ENCODE measurements at regions not wholly inside any gene's neighbourhood (a gene's known extent, or its start where the extent isn't known, plus 50 kb on each side); places are given as distances from the start of the nearest gene placed in this dataset.
"Not testable (repeated sequence)": the region's sequence is repeated elsewhere in the genome, so short reads cannot be mapped to it uniquely, and the experiment has no call there.

GRCh38 chr4:106774055-106774454 lies 262.1 kb downstream of the DKK2 start:
- TF ChIP-seq, protein P1, sequence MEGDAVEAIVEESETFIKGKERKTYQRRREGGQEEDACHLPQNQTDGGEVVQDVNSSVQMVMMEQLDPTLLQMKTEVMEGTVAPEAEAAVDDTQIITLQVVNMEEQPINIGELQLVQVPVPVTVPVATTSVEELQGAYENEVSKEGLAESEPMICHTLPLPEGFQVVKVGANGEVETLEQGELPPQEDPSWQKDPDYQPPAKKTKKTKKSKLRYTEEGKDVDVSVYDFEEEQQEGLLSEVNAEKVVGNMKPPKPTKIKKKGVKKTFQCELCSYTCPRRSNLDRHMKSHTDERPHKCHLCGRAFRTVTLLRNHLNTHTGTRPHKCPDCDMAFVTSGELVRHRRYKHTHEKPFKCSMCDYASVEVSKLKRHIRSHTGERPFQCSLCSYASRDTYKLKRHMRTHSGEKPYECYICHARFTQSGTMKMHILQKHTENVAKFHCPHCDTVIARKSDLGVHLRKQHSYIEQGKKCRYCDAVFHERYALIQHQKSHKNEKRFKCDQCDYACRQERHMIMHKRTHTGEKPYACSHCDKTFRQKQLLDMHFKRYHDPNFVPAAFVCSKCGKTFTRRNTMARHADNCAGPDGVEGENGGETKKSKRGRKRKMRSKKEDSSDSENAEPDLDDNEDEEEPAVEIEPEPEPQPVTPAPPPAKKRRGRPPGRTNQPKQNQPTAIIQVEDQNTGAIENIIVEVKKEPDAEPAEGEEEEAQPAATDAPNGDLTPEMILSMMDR (IDR thresholded peaks at IDR 0.05), result not testable (repeated sequence)
- TF ChIP-seq EZH2 (IDR thresholded peaks at IDR 0.05), result not testable (repeated sequence)

Data from neural progenitor cell (in vitro differentiated cells).